ENCODE measurements at regions not wholly inside any gene's neighbourhood (a gene's known extent, or its start where the extent isn't known, plus 50 kb on each side); places are given as distances from the start of the nearest gene placed in this dataset.
"Not testable (repeated sequence)": the region's sequence is repeated elsewhere in the genome, so short reads cannot be mapped to it uniquely, and the experiment has no call there.

GRCh38 chr7:123270570-123270969 lies 70.8 kb upstream of the SLC13A1 start:
- Histone ChIP-seq H3K9me3 (no peaks in the 10 kb centered on the region), H3K27ac (no peak overlapping the region), H3K4me1 (no peaks in the 10 kb centered on the region), H3K36me3 (no peaks in the 10 kb centered on the region), H3K4me3 (no peak overlapping the region), H3K27me3 (replicated peaks in 1 of 7) (no peaks in the 10 kb centered on the region)
- WGBS, 5 donors: 53 to 63% (median 60%) methylated on average over 1 of the region's 1 CpG
- intact Hi-C loops (cut with DNase I; ENCODE audit: low total_unique reads): no loop called here
- no peak for DNase-seq
- TF ChIP-seq POLR2AphosphoS5 (IDR thresholded peaks at IDR 0.05): no peak
- TF ChIP-seq POLR2A (IDR thresholded peaks at IDR 0.05): no peak
- no peak for TF ChIP-seq CTCF (IDR thresholded peaks at IDR 0.05 in 8 of 11, conservative IDR thresholded peaks at IDR 0.05 in 3 of 11)

- TF ChIP-seq CTCF (IDR thresholded peaks at IDR 0.05 in 8 of 11, conservative IDR thresholded peaks at IDR 0.05 in 3 of 11) (no peak), POLR2AphosphoS5 (IDR thresholded peaks at IDR 0.05) (no peak), POLR2A (IDR thresholded peaks at IDR 0.05) (no peak)
- H3K27ac ChIP-seq: no peak overlapping the region
- WGBS, 5 donors: 80 to 88% (median 85%) methylated on average over 1 of the region's 1 CpG
- intact Hi-C loops (cut with DNase I; ENCODE audit: low total_unique reads): no loop called here
- peaks cover 0 to 8% (median 0%) of the 10 kb centered on the region in 8 donors for H3K9me3 ChIP-seq
- H3K27me3 ChIP-seq (replicated peaks in 1 of 7): no peaks in the 10 kb centered on the region
- no peak for DNase-seq
- no peak overlapping the region for H3K4me3 ChIP-seq
- H3K4me1 ChIP-seq: no peaks in the 10 kb centered on the region
- no peaks in the 10 kb centered on the region for H3K36me3 ChIP-seq
These were observed 66.1 kb upstream of the SLC13A1 start for GRCh38 chr7:123265853-123266252.

GRCh38 chr7:123264820-123265219 lies 65.1 kb upstream of the SLC13A1 start:
- H3K36me3 ChIP-seq; DNase-seq; H3K9me3 ChIP-seq; intact Hi-C loops (cut with DNase I; ENCODE audit: low total_unique reads); H3K27ac ChIP-seq; H3K4me3 ChIP-seq; H3K4me1 ChIP-seq; H3K27me3 ChIP-seq (replicated peaks in 1 of 7): not testable (repeated sequence)
- WGBS, 5 donors: 59 to 83% (median 74%) methylated on average over 1 of the region's 1 CpG

GRCh38 chr7:123260428-123260960 lies 60.7 kb upstream of the SLC13A1 start:
- intact Hi-C loops (cut with DNase I; ENCODE audit: low total_unique reads): no loop called here
- Histone ChIP-seq H3K36me3 (no peaks in the 10 kb centered on the region), H3K27ac (no peak overlapping the region), H3K4me3 (no peak overlapping the region), H3K4me1 (no peaks in the 10 kb centered on the region), H3K27me3 (replicated peaks in 1 of 7) (no peaks in the 10 kb centered on the region), H3K9me3 (peaks cover 0 to 8% (median 0%) of the 10 kb centered on the region in 8 donors)
- WGBS, 5 donors: 57 to 83% (median 68%) methylated on average over 1 of the region's 1 CpG
- DNase-seq: no peak
- no peak for TF ChIP-seq POLR2A (IDR thresholded peaks at IDR 0.05)
- TF ChIP-seq CTCF (IDR thresholded peaks at IDR 0.05 in 8 of 11, conservative IDR thresholded peaks at IDR 0.05 in 3 of 11): no peak
- TF ChIP-seq POLR2AphosphoS5 (IDR thresholded peaks at IDR 0.05): no peak

GRCh38 chr7:123259759-123260158 lies 60.0 kb upstream of the SLC13A1 start:
- Histone ChIP-seq H3K9me3 (peaks cover 0 to 2% (median 0%) of the 10 kb centered on the region in 8 donors), H3K27me3 (replicated peaks in 1 of 7) (no peaks in the 10 kb centered on the region), H3K4me1 (no peaks in the 10 kb centered on the region), H3K27ac (no peak overlapping the region), H3K4me3 (no peak overlapping the region), H3K36me3 (no peaks in the 10 kb centered on the region)
- no peak for TF ChIP-seq POLR2A (IDR thresholded peaks at IDR 0.05)
- no peak for TF ChIP-seq POLR2AphosphoS5 (IDR thresholded peaks at IDR 0.05)
- no peak for TF ChIP-seq CTCF (IDR thresholded peaks at IDR 0.05 in 8 of 11, conservative IDR thresholded peaks at IDR 0.05 in 3 of 11)
- WGBS, 5 donors: 77 to 89% (median 84%) methylated on average over 2 of the region's 2 CpGs
- intact Hi-C loops (cut with DNase I; ENCODE audit: low total_unique reads): no loop called here
- no peak for DNase-seq

All from spleen (tissue), 11 donors.